Inferior parietal cortex (tissue), 1 donor: ENCODE measurements at regions not wholly inside any gene's neighbourhood (a gene's known extent, or its start where the extent isn't known, plus 50 kb on each side); places are given as distances from the start of the nearest gene placed in this dataset.
"Not testable (repeated sequence)": the region's sequence is repeated elsewhere in the genome, so short reads cannot be mapped to it uniquely, and the experiment has no call there.

Source experiments
- DNase-seq: peaks from one replicate; pipeline ENCODE4 v3.0.0-alpha.2; 2016; ENCODE audit errors: extremely low spot score

DNA sequence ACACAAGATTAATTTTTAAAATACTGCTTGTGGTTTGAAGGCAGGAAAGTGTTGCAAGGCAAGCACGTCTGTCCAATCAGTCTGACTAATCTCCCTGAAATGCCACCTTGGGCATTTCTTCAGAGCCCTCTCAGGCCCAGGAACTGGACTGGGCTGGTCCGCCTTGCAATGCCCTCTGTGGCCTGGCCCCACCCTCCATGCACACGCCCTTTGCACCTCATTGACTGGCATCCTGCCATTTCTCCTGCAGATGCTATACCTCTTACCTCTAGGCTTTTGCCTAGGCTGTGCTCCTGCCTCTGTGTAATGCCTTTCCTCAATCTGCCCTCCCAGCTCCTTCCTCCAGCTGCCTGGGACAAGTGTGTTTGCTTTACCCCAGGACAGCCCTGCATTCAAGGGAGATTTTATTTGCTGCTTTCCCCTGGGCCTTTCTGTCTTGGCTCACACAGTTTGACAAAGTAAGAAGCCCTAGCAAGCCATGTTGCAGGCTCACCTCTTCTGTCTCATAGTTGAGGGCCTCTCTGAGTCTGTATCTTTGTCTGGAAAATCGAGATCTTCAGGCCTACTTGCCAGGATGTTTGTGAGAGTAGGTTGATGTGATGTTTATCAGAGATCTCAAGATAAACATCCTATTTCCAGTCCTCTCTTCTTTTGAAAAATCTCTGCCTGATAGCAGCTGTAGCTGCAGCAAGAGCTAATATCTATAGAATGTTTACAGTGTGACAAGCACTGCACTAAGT, 149.2 kb upstream of the JUN start:
- no peak for DNase-seq

DNA sequence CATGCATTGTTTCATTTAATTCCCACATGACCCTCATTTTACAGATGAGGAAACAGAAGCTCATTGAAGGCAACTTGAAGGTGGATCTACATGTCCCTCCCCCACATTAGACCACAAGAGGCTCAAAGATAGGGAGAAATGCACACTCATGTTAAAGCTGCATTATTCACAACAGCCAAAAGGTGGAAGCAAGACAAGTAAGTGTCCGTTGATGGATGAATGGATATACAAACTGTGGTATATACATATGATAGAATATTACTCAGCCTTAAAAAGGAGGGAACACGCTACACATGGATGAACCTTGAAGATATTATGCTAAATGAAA, 149.7 kb upstream of the JUN start:
- DNase-seq: no peak

DNA sequence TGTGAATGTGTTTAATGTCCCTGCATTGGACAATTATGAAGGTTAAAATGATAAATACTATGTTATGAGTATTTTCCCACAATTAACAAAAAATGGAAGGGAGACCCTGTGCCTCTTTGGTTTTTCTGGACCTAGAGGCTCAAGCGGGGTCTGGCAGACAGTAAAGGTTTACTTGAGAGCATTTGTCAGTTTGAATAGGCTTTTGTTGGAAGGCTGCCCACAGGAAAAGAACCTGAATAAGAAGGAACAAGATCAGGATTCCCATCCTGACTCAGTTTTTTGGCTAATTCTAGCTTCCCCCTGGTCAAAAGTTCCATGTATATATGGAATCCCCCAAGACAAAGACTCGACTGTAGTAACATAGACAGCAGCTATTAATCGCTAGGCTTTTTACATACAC, 150.9 kb upstream of the JUN start:
- no peak for DNase-seq

GRCh38 chr1:58936973-58937372, 153.1 kb upstream of the JUN start:
- DNase-seq: no peak

GRCh38 chr1:58939146-58939545, 155.3 kb upstream of the JUN start:
- DNase-seq: no peak

GRCh38 chr1:58939666-58940370, 156.0 kb upstream of the JUN start:
- no peak for DNase-seq

- DNase-seq: no peak
These were observed 157.8 kb upstream of the JUN start for GRCh38 chr1:58941471-58942289.

- DNase-seq: no peak
These were observed 158.9 kb upstream of the JUN start for GRCh38 chr1:58942759-58943191.

DNA sequence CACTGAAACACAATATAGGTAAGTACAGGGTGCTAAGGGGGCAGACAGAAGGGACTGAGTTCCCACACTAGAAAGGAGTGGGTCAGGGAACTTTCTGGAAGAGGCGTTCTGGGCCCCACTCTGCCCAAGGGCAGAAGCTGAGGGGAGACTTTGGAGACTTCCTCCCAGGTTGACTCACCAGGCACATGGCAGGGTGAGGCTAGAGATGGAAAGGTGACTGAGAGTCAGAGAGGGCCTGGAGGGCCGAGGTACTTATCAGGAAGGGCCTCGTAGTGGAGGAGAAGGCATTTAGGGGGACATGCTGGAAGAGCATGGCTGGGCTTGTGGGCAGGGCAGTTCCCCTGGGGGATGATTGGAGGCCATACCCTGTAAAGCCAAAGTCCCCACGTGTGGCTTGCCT, 159.9 kb upstream of the JUN start:
- DNase-seq: no peak

GRCh38 chr1:58944439-58944838, 160.6 kb upstream of the JUN start:
- no peak for DNase-seq

DNA sequence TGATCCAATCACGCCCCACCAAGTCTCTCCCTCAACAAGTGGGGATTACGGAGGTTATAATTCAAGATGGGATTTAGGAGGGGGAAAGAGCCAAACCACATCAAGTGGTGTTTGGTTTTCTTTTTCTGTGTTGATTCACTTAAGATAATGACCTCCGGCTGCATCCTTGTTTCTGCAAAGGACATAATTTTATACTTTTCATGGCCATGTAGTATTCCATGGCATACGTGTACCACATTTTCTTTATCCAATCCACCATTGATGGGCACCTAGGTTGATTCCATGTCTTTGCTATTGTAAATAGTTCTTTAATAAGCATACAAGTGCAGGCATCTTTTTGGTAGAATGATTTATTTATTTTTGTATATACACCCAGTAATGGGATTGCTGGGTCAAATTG, 162.5 kb upstream of the JUN start:
- DNase-seq: no peak

GRCh38 chr1:58948671-58949070, 164.8 kb upstream of the JUN start:
- no peak for DNase-seq

GRCh38 chr1:58949551-58950220, 165.8 kb upstream of the JUN start:
- DNase-seq: no peak

GRCh38 chr1:58950897-58951296, 167.1 kb upstream of the JUN start:
- DNase-seq: no peak

DNA sequence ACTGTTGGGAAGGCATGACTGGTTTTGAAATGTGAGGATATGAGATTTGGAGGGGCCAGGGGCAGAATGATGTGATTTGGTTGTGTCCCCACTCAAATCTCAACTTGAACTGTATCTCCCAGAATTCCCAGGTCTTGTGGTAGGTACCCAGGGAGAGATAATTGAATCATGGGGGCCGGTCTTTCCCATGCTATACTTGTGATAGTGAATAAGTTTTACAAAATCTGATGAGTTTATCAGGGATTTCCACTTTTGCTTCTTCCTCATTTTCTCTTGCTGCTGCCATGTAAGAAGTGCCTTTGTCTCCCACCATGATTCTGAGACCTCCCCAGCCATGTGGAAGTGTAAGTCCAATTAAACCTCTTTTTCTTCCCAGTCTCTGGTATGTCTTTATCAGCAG, 170.1 kb upstream of the JUN start:
- DNase-seq: not testable (repeated sequence)

DNA sequence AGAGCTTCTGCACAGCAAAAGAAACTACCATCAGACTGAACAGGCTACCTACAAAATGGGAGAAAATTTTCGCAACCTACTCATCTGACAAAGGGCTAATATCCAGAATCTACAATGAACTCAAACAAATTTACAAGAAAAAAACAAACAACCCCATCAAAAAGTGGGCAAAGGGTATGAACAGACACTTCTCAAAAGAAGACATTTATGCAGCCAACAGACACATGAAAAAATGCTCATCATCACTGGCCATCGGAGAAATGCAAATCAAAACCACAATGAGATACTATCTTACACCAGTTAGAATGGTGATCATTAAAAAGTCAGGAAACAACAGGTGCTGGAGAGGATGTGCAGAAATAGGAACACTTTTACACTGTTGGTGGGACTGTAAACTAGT, 179.4 kb upstream of the JUN start:
- DNase-seq: not testable (repeated sequence)

GRCh38 chr1:58964428-58964827, 180.6 kb upstream of the JUN start:
- no peak for DNase-seq

- no peak for DNase-seq
These were observed 181.0 kb upstream of the JUN start for GRCh38 chr1:58964880-58965279.

- DNase-seq: no peak
These were observed 182.5 kb upstream of the JUN start for GRCh38 chr1:58966103-58966916.

GRCh38 chr1:58966917-58967740, 183.3 kb upstream of the JUN start:
- DNase-seq: no peak
